GM12878 (cell line): ENCODE measurements at regions not wholly inside any gene's neighbourhood (a gene's known extent, or its start where the extent isn't known, plus 50 kb on each side); places are given as distances from the start of the nearest gene placed in this dataset.
"Not testable (repeated sequence)": the region's sequence is repeated elsewhere in the genome, so short reads cannot be mapped to it uniquely, and the experiment has no call there.

ENCODE experiments used
- ATAC-seq: fragments of 200-7000 bp; cut with Tn5 transposase; 3 replicates; pipeline ENCODE4 v1.9.1; 2020; ENCODE audit warnings: mild to moderate bottlenecking, moderate library complexity
- BruUV-seq: library from RNA; stranded (reverse); fragments of 400-500 nt; replicated peaks from 2 replicates; lab custom pipeline; 2021; lab: Mats Ljungman, UMichigan
- CTCF ChIA-PET: fragments of 300-600 bp; sonication (Branson Sonifier 250); formaldehyde crosslinking; extraction: SDS; loops from one replicate; lab custom pipeline; 2021; ENCODE audit warnings: inconsistent platforms; lab: Yijun Ruan, JAX
- POLR2A ChIA-PET: fragments of 350-600 bp; formaldehyde crosslinking; extraction: SDS; loops from one replicate; lab custom pipeline; 2021; ENCODE audit warnings: inconsistent platforms; lab: Charles Lee
- RAD21 ChIA-PET: fragments of 300-600 bp; sonication (Branson Sonifier 250); formaldehyde crosslinking; loops from one replicate; lab custom pipeline; 2023; ENCODE audit warnings: antibody characterized with exemption; ENCODE audit not compliant: unreplicated experiment; lab: Charles Lee
- SMC1A ChIA-PET: fragments of 300-600 bp; sonication (Branson Sonifier 250); formaldehyde crosslinking; loops from one replicate; lab custom pipeline; 2023; ENCODE audit not compliant: unreplicated experiment, uncharacterized antibody; lab: Charles Lee
- DNase-seq: peaks from one replicate; pipeline ENCODE4 v3.0.0-alpha.2; 2011; ENCODE audit warnings: low read depth, low spot score
- FAIRE-seq: peaks from 3 replicates; lab custom pipeline; 2011; peaks lifted over from hg19 to GRCh38; lab: Jason Lieb, UNC
- H2AFZ ChIP-seq: 2 replicates; pipeline ENCODE4 v1.6.0; 2011; ENCODE audit warnings: low read depth, low read length, control low read depth; ENCODE audit not compliant: control insufficient read depth
- H3K27ac ChIP-seq: 2 replicates; pipeline ENCODE4 v1.5.1; 2011; ENCODE audit warnings: control low read depth; ENCODE audit not compliant: control insufficient read depth, insufficient read depth
- H3K27me3 ChIP-seq, 2 experiments: replicated peaks in 1 of 2; 2 replicates each; pipeline versions ENCODE4 v1.6.0 to v1.6.1; 2011; ENCODE audit warnings: low read length in 1 of 2; ENCODE audit not compliant: control insufficient read depth in 2 of 2, insufficient read depth in 2 of 2
- H3K36me3 ChIP-seq, 2 experiments: 2 replicates each; pipeline ENCODE4 v1.5.1; 2011; ENCODE audit warnings: low read length in 1 of 2; ENCODE audit not compliant: control insufficient read depth in 2 of 2, insufficient read depth in 2 of 2
- H3K4me1 ChIP-seq: 2 replicates; pipeline ENCODE4 v1.6.1; 2011; ENCODE audit warnings: mild to moderate bottlenecking, low read length, moderate library complexity, mixed read lengths; ENCODE audit not compliant: control insufficient read depth, insufficient read depth
- H3K4me2 ChIP-seq: 2 replicates; pipeline ENCODE4 v1.6.0; 2011; ENCODE audit warnings: control low read depth; ENCODE audit not compliant: control insufficient read depth, insufficient read depth
- H3K4me3 ChIP-seq: fragments of 200-600 bp; sonication (generic); 2 replicates; pipeline ENCODE4 v1.5.1; 2016
- H3K79me2 ChIP-seq: 2 replicates; pipeline ENCODE4 v1.6.0; 2011; ENCODE audit warnings: low read length; ENCODE audit not compliant: control insufficient read depth, insufficient read depth
- H3K9ac ChIP-seq: 2 replicates; pipeline ENCODE4 v1.8.0; 2011; ENCODE audit warnings: low read length, control low read depth, mixed read lengths; ENCODE audit not compliant: control insufficient read depth, insufficient read depth
- H3K9me3 ChIP-seq: replicated peaks from 3 replicates; pipeline ENCODE4 v1.5.1; 2011; ENCODE audit warnings: mild to moderate bottlenecking, low read length; ENCODE audit not compliant: control insufficient read depth, insufficient read depth
- H4K20me1 ChIP-seq: 2 replicates; pipeline ENCODE4 v1.6.0; 2011; ENCODE audit not compliant: control insufficient read depth, insufficient read depth
- EP300 ChIP-seq, 2 experiments: fragments of 150-350 bp in 1 of 2; IDR thresholded peaks; 2 replicates each; pipeline ENCODE4 v1.6.1; 2011 to 2012; ENCODE audit warnings: low read depth in 2 of 2, low read length in 2 of 2, borderline replicate concordance in 1 of 2, improper control_type of control experiment in 1 of 2, inconsistent platforms in 1 of 2; ENCODE audit not compliant: control insufficient read depth in 1 of 2
- TCF12 ChIP-seq: IDR thresholded peaks from 2 replicates; pipeline ENCODE4 v1.6.1; 2011; ENCODE audit warnings: low read depth, mild to moderate bottlenecking, low read length
- WGBS: methylation state at CpG from one replicate; pipeline ENCODE4 v1.1.6; 2016; ENCODE audit warnings: low lambda C conversion rate; ENCODE audit not compliant: insufficient replicate concordance, insufficient coverage; ENCODE audit errors: missing lambda C conversion rate; 5-methylcytosine and 5-hydroxymethylcytosine counted together
- in situ Hi-C: fragments of 300-500 bp; cut with MboI; formaldehyde crosslinking; loops from 9 replicates; pipeline ENCODE4 v1.14.3; 2018; ENCODE audit warnings: mixed read lengths
- intact Hi-C: fragments of 100-400 bp; cut with micrococcal nuclease; formaldehyde crosslinking; loops from one replicate; pipeline ENCODE4 v1.14.2; 2022; ENCODE audit not compliant: unreplicated experiment
- TF ChIP-seq, protein P1 (sequence below): fragments of 450-650 bp; IDR thresholded peaks from 2 replicates; pipeline ENCODE4 v1.6.1; 2016; ENCODE audit warnings: mild to moderate bottlenecking

DNA sequence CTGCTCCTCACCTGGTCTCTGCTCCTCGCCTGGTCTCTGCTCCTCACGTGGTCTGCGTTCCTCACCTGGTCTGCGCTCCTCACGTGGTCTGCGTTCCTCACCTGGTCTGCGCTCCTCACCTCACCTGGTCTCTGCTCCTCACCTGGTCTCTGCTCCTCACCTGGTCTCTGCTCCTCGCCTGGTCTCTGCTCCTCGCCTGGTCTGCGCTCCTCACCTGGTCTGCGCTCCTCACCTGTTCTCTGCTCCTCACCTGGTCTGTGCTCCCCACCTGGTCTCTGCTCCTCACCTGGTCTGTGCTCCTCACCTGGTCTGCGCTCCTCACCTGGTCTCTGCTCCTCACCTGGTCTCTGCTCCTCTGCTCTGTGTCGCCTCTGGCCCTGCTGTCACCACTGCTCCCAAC is 73.5 kb upstream of the CTDP1 start:
- H3K4me3 ChIP-seq, intact Hi-C loops, H3K79me2 ChIP-seq, RAD21 ChIA-PET, CTCF ChIA-PET, in situ Hi-C loops, DNase-seq, ATAC-seq, FAIRE-seq, H3K4me1 ChIP-seq, SMC1A ChIA-PET, H4K20me1 ChIP-seq, H3K4me2 ChIP-seq, H3K9ac ChIP-seq, H2AFZ ChIP-seq, H3K27me3 ChIP-seq, H3K9me3 ChIP-seq, H3K36me3 ChIP-seq, H3K27ac ChIP-seq, BruUV-seq, POLR2A ChIA-PET: not testable (repeated sequence)
- 87% methylated on average over 10 of the region's 13 CpGs for WGBS

DNA sequence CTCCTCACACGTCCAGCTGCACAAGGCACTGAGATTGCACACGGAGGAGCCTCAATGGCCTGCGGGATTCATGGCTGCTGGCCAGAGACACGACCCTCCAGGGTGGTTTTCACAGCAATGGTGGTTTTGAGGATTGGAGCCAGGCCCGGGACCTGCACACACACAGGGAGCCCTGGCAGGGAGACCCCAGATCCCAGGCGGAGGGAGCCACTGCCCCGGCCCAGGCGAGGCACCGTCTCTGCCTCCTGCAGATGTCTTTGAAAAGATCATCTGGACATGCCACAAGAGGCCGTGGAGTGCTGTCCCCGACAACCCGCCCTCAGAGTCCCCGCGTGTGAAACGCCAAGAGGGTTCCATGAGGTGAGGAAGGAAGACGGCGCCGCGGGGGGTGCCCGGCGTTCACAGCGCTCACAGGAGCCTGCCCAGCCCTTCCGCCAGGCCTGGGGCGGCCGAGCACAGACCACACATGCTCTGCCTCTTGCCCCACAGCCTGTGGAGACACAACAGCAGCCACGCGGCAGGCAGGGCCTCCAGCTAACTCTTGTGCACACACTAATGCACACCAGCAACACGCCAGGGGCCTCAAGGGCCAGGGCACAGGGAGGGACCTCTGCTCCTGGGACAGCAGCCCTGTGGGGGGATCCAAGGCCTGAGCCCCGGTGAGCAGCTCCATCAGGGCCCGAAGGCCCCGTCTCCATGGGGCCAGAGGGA is 72.8 kb upstream of the CTDP1 start:
- in situ Hi-C loops, result no loop called here
- Histone ChIP-seq H3K4me3 (no peak overlapping the region), H3K79me2 (no peaks in the 10 kb centered on the region), H3K27me3 (no peaks in the 10 kb centered on the region; a peak in 1 of 4 replicates), H3K27ac (no peak overlapping the region), H3K4me1 (no peaks in the 10 kb centered on the region), H3K36me3 (no peaks in the 10 kb centered on the region), H3K4me2 (no peak overlapping the region), H3K9me3 (no peaks in the 10 kb centered on the region), H2AFZ (no peak overlapping the region), H3K9ac (no peak overlapping the region)
- POLR2A ChIA-PET, result no interaction called here
- intact Hi-C loops, result no loop called here
- BruUV-seq, result no TSS peak
- FAIRE-seq, result no peak
- no peak for DNase-seq
- WGBS, result 51% methylated on average over 31 of the region's 31 CpGs
- ATAC-seq, result no peak
- TF ChIP-seq, protein P1, sequence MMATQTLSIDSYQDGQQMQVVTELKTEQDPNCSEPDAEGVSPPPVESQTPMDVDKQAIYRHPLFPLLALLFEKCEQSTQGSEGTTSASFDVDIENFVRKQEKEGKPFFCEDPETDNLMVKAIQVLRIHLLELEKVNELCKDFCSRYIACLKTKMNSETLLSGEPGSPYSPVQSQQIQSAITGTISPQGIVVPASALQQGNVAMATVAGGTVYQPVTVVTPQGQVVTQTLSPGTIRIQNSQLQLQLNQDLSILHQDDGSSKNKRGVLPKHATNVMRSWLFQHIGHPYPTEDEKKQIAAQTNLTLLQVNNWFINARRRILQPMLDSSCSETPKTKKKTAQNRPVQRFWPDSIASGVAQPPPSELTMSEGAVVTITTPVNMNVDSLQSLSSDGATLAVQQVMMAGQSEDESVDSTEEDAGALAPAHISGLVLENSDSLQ, result no peak
- TF ChIP-seq EP300 (IDR thresholded peaks at IDR 0.05; ENCODE audit: borderline replicate concordance in 1 of 2, control insufficient read depth in 1 of 2, low read depth in 2 of 2, low read length in 2 of 2) (no peak), TCF12 (no peak)
- TF ChIP-seq, all 136 proteins: peak for 0
- ChIA-PET SMC1A (no interaction called here), RAD21 (no interaction called here), CTCF (no interaction called here)
- no peaks in the 10 kb centered on the region for H4K20me1 ChIP-seq
